ENCODE measurements at regions not wholly inside any gene's neighbourhood (a gene's known extent, or its start where the extent isn't known, plus 50 kb on each side); places are given as distances from the start of the nearest gene placed in this dataset.

DNA sequence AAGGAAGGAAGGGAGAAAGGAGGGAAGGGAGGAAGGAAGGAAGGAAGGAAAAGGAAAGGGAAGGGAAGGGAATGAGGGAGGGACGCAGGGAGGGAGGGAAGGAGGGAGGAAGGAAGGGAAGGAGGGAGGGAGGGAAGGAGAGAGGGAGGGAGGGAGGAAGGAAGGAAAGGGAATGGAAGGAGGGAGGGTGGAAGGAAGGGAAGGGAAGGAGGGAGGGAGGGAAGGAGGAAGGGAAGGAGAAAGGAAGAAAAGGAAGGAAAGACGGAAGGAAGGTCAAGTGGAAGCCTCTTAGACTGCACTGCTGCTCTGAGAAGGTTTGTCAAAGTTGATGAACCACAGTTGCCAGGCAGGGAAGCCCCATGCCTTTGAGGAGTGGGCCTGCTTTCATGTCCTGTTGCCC is 324.3 kb upstream of the ZFP64 start:
- no peak overlapping the region for H3K4me3 ChIP-seq (replicated peaks in 1 of 2; ENCODE audit: low read depth in 2 of 2, low read length in 2 of 2)
- no peak for DNase-seq (ENCODE audit: low read depth in 2 of 2)
- TF ChIP-seq, protein P1, sequence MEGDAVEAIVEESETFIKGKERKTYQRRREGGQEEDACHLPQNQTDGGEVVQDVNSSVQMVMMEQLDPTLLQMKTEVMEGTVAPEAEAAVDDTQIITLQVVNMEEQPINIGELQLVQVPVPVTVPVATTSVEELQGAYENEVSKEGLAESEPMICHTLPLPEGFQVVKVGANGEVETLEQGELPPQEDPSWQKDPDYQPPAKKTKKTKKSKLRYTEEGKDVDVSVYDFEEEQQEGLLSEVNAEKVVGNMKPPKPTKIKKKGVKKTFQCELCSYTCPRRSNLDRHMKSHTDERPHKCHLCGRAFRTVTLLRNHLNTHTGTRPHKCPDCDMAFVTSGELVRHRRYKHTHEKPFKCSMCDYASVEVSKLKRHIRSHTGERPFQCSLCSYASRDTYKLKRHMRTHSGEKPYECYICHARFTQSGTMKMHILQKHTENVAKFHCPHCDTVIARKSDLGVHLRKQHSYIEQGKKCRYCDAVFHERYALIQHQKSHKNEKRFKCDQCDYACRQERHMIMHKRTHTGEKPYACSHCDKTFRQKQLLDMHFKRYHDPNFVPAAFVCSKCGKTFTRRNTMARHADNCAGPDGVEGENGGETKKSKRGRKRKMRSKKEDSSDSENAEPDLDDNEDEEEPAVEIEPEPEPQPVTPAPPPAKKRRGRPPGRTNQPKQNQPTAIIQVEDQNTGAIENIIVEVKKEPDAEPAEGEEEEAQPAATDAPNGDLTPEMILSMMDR (IDR thresholded peaks at IDR 0.05; ENCODE audit: low read depth, low read length) = no peak

GRCh38 chr20:52500157-52500556 is 308.6 kb upstream of the ZFP64 start:
- no peak overlapping the region for H3K4me3 ChIP-seq (replicated peaks in 1 of 2; ENCODE audit: low read depth in 2 of 2, low read length in 2 of 2)
- DNase-seq (ENCODE audit: low read depth in 2 of 2) = no peak
- TF ChIP-seq, protein P1 (IDR thresholded peaks at IDR 0.05; ENCODE audit: low read depth, low read length) = no peak

DNA sequence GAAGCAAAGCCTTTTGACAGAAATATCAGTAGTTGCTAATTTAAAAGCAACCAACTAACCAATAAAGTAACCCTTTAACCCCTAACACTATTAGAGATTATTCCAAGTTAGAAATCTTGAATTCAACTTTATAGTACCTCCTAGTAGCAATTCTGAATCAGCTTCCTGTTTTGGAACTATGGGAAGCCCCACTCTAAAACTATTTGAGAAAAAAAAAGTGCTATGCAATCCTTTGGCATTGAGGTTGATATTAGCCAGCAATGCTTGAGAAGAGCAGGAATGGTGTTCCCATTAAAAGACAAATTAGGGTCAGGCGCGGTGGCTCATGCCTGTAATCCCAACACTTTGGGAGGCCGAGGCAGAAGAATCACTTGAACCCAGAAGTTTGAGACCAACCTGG is 306.2 kb upstream of the ZFP64 start:
- H3K4me3 ChIP-seq (replicated peaks in 1 of 2; ENCODE audit: low read depth in 2 of 2, low read length in 2 of 2) = no peak overlapping the region
- TF ChIP-seq, protein P1 (IDR thresholded peaks at IDR 0.05; ENCODE audit: low read depth, low read length) = no peak
- DNase-seq (ENCODE audit: low read depth in 2 of 2) = peak; percentile 53 to 55

DNA sequence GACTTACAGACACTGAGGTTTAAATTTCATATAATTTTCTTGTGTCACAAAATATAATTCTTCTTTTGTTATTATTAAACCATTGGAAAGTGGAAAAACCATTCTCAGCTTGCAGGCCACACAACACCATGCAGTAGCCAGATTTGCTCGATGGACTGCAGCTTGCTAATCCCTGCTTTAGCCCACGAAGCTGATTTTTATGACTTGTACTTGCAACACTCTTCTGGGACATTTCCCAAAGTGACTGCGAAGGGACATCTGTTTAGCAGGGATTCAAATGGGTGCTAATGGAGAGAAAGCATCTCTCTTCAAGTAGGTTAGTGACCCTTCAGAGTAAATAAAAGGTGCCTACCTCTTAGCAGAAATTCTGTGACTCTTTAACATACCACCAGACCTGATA is 304.6 kb upstream of the ZFP64 start:
- H3K4me3 ChIP-seq (replicated peaks in 1 of 2; ENCODE audit: low read depth in 2 of 2, low read length in 2 of 2) = no peak overlapping the region
- TF ChIP-seq, protein P1 (IDR thresholded peaks at IDR 0.05; ENCODE audit: low read depth, low read length) = no peak
- no peak for DNase-seq (ENCODE audit: low read depth in 2 of 2)

DNA sequence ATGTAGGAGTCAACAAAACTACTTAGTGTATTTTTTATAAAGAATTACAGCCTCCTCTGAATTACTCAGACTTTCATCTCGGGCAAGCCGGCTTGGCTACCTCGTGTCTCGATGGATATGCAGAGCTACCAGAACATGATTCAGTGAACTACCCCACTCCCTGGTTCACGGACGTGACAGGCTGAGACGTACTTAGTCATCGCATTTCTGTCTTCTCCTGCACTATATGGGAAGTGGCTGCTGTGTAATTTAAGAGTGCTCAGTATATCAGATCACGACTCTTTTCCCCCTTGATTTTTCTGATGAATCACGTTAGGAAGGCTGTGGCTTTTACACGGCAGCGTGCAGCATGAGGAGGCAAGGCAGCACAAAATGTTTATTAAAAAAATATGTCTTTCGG is 302.7 kb upstream of the ZFP64 start:
- TF ChIP-seq, protein P1 (IDR thresholded peaks at IDR 0.05; ENCODE audit: low read depth, low read length) = no peak
- H3K4me3 ChIP-seq (replicated peaks in 1 of 2; ENCODE audit: low read depth in 2 of 2, low read length in 2 of 2) = no peak overlapping the region
- peak; percentile 81 to 90 for DNase-seq (ENCODE audit: low read depth in 2 of 2)

- peak; percentile 64 to 70 for DNase-seq (ENCODE audit: low read depth in 2 of 2)
- TF ChIP-seq, protein P1 (IDR thresholded peaks at IDR 0.05; ENCODE audit: low read depth, low read length) = no peak
- peak overlapping the region; percentile 13 to 19 for H3K4me3 ChIP-seq (replicated peaks in 1 of 2; ENCODE audit: low read depth in 2 of 2, low read length in 2 of 2)
These were observed 301.7 kb upstream of the ZFP64 start for GRCh38 chr20:52493171-52493721.
